ENCODE measurements at regions not wholly inside any gene's neighbourhood (a gene's known extent, or its start where the extent isn't known, plus 50 kb on each side); places are given as distances from the start of the nearest gene placed in this dataset.

GRCh38 chr4:66921433-66921832, 623.9 kb downstream of the CENPC start:
- no peak for TF ChIP-seq POLR2AphosphoS5 (IDR thresholded peaks at IDR 0.05; ENCODE audit: low read depth, low read length)
- no peak for TF ChIP-seq POLR2A (IDR thresholded peaks at IDR 0.05; ENCODE audit: low read depth, low read length)
- no peak for TF ChIP-seq TAF1 (IDR thresholded peaks at IDR 0.05; ENCODE audit: low read depth, low read length)
- TF ChIP-seq POU2F2 (IDR thresholded peaks at IDR 0.05; ENCODE audit: low read depth, low read length) = no peak
- TF ChIP-seq PAX5 (IDR thresholded peaks at IDR 0.05; ENCODE audit: insufficient read depth, low read length, severe bottlenecking) = no peak
- TF ChIP-seq SPI1 (IDR thresholded peaks at IDR 0.05; ENCODE audit: low read depth, low read length) = no peak
